ENCODE measurements at regions not wholly inside any gene's neighbourhood (a gene's known extent, or its start where the extent isn't known, plus 50 kb on each side); places are given as distances from the start of the nearest gene placed in this dataset.

- Histone ChIP-seq H3K27me3 (ENCODE audit: control insufficient read depth, insufficient read depth, low read length) (no peaks in the 10 kb centered on the region), H3K4me3 (replicated peaks in 1 of 4; ENCODE audit: control extremely low read depth in 1 of 4, insufficient read depth in 1 of 4, low read depth in 3 of 4, low read length in 4 of 4) (no peak overlapping the region), H4K20me1 (ENCODE audit: control insufficient read depth, extremely low read depth, insufficient read depth, low read length) (no peaks in the 10 kb centered on the region), H3K9me3 (ENCODE audit: control insufficient read depth, insufficient read depth, low read depth, low read length) (no peaks in the 10 kb centered on the region), H2AFZ (ENCODE audit: low read length) (no peak overlapping the region), H3K79me2 (ENCODE audit: control insufficient read depth, insufficient read depth, low read length) (no peaks in the 10 kb centered on the region), H3K4me2 (ENCODE audit: extremely low read depth, insufficient read depth, low read length) (no peak overlapping the region), H3K9ac (ENCODE audit: insufficient read depth, low read length) (no peak overlapping the region), H3K36me3 (ENCODE audit: control insufficient read depth, insufficient read depth, low read length) (no peaks in the 10 kb centered on the region), H3K27ac (ENCODE audit: insufficient read depth, low read length) (no peak overlapping the region), H3K4me1 (ENCODE audit: control insufficient read depth, extremely low read depth, insufficient read depth, low read length) (no peaks in the 10 kb centered on the region)
- TF ChIP-seq CTCF (conservative IDR thresholded peaks at IDR 0.05 in 1 of 2, IDR thresholded peaks at IDR 0.05 in 1 of 2; ENCODE audit: low read depth in 1 of 2, low read length in 2 of 2) (no peak), EZH2 (IDR thresholded peaks at IDR 0.05; ENCODE audit: low read length, missing control alignments) (no peak)
- no peak for DNase-seq (ENCODE audit: low read depth in 2 of 2)
These were observed 78.2 kb upstream of the TLL1 start for GRCh38 chr4:165794834-165795233.

GRCh38 chr4:165799384-165799815, 73.6 kb upstream of the TLL1 start:
- Histone ChIP-seq H4K20me1 (ENCODE audit: control insufficient read depth, extremely low read depth, insufficient read depth, low read length) (no peaks in the 10 kb centered on the region), H3K4me3 (replicated peaks in 1 of 4; ENCODE audit: control extremely low read depth in 1 of 4, insufficient read depth in 1 of 4, low read depth in 3 of 4, low read length in 4 of 4) (no peak overlapping the region), H3K27ac (ENCODE audit: insufficient read depth, low read length) (no peak overlapping the region), H3K79me2 (ENCODE audit: control insufficient read depth, insufficient read depth, low read length) (no peaks in the 10 kb centered on the region), H2AFZ (ENCODE audit: low read length) (no peak overlapping the region), H3K27me3 (ENCODE audit: control insufficient read depth, insufficient read depth, low read length) (no peaks in the 10 kb centered on the region), H3K9me3 (ENCODE audit: control insufficient read depth, insufficient read depth, low read depth, low read length) (no peaks in the 10 kb centered on the region), H3K36me3 (ENCODE audit: control insufficient read depth, insufficient read depth, low read length) (no peaks in the 10 kb centered on the region), H3K4me2 (ENCODE audit: extremely low read depth, insufficient read depth, low read length) (no peak overlapping the region), H3K9ac (ENCODE audit: insufficient read depth, low read length) (no peak overlapping the region), H3K4me1 (ENCODE audit: control insufficient read depth, extremely low read depth, insufficient read depth, low read length) (no peaks in the 10 kb centered on the region)
- TF ChIP-seq CTCF (conservative IDR thresholded peaks at IDR 0.05 in 1 of 2, IDR thresholded peaks at IDR 0.05 in 1 of 2; ENCODE audit: low read depth in 1 of 2, low read length in 2 of 2) (no peak), EZH2 (IDR thresholded peaks at IDR 0.05; ENCODE audit: low read length, missing control alignments) (no peak)
- DNase-seq (ENCODE audit: low read depth in 2 of 2): no peak

GRCh38 chr4:165802452-165802851, 70.6 kb upstream of the TLL1 start:
- Histone ChIP-seq H4K20me1 (ENCODE audit: control insufficient read depth, extremely low read depth, insufficient read depth, low read length) (no peaks in the 10 kb centered on the region), H3K9me3 (ENCODE audit: control insufficient read depth, insufficient read depth, low read depth, low read length) (no peaks in the 10 kb centered on the region), H3K79me2 (ENCODE audit: control insufficient read depth, insufficient read depth, low read length) (no peaks in the 10 kb centered on the region), H3K4me2 (ENCODE audit: extremely low read depth, insufficient read depth, low read length) (no peak overlapping the region), H3K4me3 (replicated peaks in 1 of 4; ENCODE audit: control extremely low read depth in 1 of 4, insufficient read depth in 1 of 4, low read depth in 3 of 4, low read length in 4 of 4) (no peak overlapping the region), H3K9ac (ENCODE audit: insufficient read depth, low read length) (no peak overlapping the region), H3K27ac (ENCODE audit: insufficient read depth, low read length) (no peak overlapping the region), H2AFZ (ENCODE audit: low read length) (no peak overlapping the region), H3K4me1 (ENCODE audit: control insufficient read depth, extremely low read depth, insufficient read depth, low read length) (no peaks in the 10 kb centered on the region), H3K27me3 (ENCODE audit: control insufficient read depth, insufficient read depth, low read length) (no peaks in the 10 kb centered on the region), H3K36me3 (ENCODE audit: control insufficient read depth, insufficient read depth, low read length) (no peaks in the 10 kb centered on the region)
- DNase-seq (ENCODE audit: low read depth in 2 of 2): no peak
- TF ChIP-seq CTCF (conservative IDR thresholded peaks at IDR 0.05 in 1 of 2, IDR thresholded peaks at IDR 0.05 in 1 of 2; ENCODE audit: low read depth in 1 of 2, low read length in 2 of 2): no peak
- TF ChIP-seq EZH2 (IDR thresholded peaks at IDR 0.05; ENCODE audit: low read length, missing control alignments): no peak

Measured in fibroblast of lung (primary cell).